Stomach (tissue), 4 donors: ENCODE measurements at regions not wholly inside any gene's neighbourhood (a gene's known extent, or its start where the extent isn't known, plus 50 kb on each side); places are given as distances from the start of the nearest gene placed in this dataset.

Experiments used
- EP300 ChIP-seq: sonication (generic); formaldehyde crosslinking; IDR thresholded peaks from one replicate; pipeline ENCODE4 v1.6.1; 2017; ENCODE audit warnings: antibody characterized with exemption
- POLR2A ChIP-seq, 4 donors: fragments of 450-650 bp; IDR thresholded peaks; one replicate each; pipeline ENCODE4 v1.6.1; 2016; ENCODE audit warnings: antibody characterized with exemption in 4 of 4, control low read depth in 2 of 4, mild to moderate bottlenecking in 1 of 4, moderate library complexity in 1 of 4
- POLR2AphosphoS5 ChIP-seq, 3 donors: sonication (generic); formaldehyde crosslinking; IDR thresholded peaks; one replicate each; pipeline ENCODE4 v1.6.1; 2016; ENCODE audit warnings: antibody characterized with exemption in 3 of 3
- TF ChIP-seq, protein P1 (sequence below), 7 experiments: fragments of 450-650 bp in 4 of 7; fragments of 200-600 bp in 3 of 7; sonication (generic) in 3 of 7; IDR thresholded peaks; one replicate each; pipeline ENCODE4 v1.5.1; 2016 to 2019; ENCODE audit warnings: antibody characterized with exemption in 7 of 7, control low read depth in 2 of 7, mild to moderate bottlenecking in 1 of 7

- TF ChIP-seq, protein P1, sequence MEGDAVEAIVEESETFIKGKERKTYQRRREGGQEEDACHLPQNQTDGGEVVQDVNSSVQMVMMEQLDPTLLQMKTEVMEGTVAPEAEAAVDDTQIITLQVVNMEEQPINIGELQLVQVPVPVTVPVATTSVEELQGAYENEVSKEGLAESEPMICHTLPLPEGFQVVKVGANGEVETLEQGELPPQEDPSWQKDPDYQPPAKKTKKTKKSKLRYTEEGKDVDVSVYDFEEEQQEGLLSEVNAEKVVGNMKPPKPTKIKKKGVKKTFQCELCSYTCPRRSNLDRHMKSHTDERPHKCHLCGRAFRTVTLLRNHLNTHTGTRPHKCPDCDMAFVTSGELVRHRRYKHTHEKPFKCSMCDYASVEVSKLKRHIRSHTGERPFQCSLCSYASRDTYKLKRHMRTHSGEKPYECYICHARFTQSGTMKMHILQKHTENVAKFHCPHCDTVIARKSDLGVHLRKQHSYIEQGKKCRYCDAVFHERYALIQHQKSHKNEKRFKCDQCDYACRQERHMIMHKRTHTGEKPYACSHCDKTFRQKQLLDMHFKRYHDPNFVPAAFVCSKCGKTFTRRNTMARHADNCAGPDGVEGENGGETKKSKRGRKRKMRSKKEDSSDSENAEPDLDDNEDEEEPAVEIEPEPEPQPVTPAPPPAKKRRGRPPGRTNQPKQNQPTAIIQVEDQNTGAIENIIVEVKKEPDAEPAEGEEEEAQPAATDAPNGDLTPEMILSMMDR (IDR thresholded peaks at IDR 0.05): no peak
- no peak for TF ChIP-seq EP300
- no peak for TF ChIP-seq POLR2A (IDR thresholded peaks at IDR 0.05)
- no peak for TF ChIP-seq POLR2AphosphoS5 (IDR thresholded peaks at IDR 0.05)
Observed at GRCh38 chr21:41676198-41676597, 90.7 kb downstream of the RIPK4 start.
